Neural progenitor cell (in vitro differentiated cells): ENCODE measurements at regions not wholly inside any gene's neighbourhood (a gene's known extent, or its start where the extent isn't known, plus 50 kb on each side); places are given as distances from the start of the nearest gene placed in this dataset.

Source experiments
- EZH2 ChIP-seq: fragments of 200-600 bp; sonication (generic); IDR thresholded peaks from 2 replicates; pipeline ENCODE4 v1.6.1; 2017; ENCODE audit warnings: antibody characterized with exemption, mild to moderate bottlenecking, moderate library complexity
- TF ChIP-seq, protein P1 (sequence below): fragments of 200-600 bp; sonication (generic); IDR thresholded peaks from 2 replicates; pipeline ENCODE4 v1.5.1; 2017; ENCODE audit warnings: antibody characterized with exemption, mild to moderate bottlenecking

GRCh38 chr22:47665151-47665550, 902.7 kb downstream of the TBC1D22A start:
- TF ChIP-seq EZH2 = no peak
- TF ChIP-seq, protein P1, sequence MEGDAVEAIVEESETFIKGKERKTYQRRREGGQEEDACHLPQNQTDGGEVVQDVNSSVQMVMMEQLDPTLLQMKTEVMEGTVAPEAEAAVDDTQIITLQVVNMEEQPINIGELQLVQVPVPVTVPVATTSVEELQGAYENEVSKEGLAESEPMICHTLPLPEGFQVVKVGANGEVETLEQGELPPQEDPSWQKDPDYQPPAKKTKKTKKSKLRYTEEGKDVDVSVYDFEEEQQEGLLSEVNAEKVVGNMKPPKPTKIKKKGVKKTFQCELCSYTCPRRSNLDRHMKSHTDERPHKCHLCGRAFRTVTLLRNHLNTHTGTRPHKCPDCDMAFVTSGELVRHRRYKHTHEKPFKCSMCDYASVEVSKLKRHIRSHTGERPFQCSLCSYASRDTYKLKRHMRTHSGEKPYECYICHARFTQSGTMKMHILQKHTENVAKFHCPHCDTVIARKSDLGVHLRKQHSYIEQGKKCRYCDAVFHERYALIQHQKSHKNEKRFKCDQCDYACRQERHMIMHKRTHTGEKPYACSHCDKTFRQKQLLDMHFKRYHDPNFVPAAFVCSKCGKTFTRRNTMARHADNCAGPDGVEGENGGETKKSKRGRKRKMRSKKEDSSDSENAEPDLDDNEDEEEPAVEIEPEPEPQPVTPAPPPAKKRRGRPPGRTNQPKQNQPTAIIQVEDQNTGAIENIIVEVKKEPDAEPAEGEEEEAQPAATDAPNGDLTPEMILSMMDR = no peak
